HG03159 (cell line): ENCODE measurements at regions not wholly inside any gene's neighbourhood (a gene's known extent, or its start where the extent isn't known, plus 50 kb on each side); places are given as distances from the start of the nearest gene placed in this dataset.
A peak's percentile ranks its signal among the peaks of the same experiment; 100 is the strongest.
"Not testable (repeated sequence)": the region's sequence is repeated elsewhere in the genome, so short reads cannot be mapped to it uniquely, and the experiment has no call there.

Experiments used
- ATAC-seq: cut with Tn5 transposase; IDR thresholded peaks from one replicate; pipeline ENCODE4 v1.9.1; 2021; ENCODE audit warnings: mild to moderate bottlenecking, moderate library complexity; ENCODE audit not compliant: unreplicated experiment

DNA sequence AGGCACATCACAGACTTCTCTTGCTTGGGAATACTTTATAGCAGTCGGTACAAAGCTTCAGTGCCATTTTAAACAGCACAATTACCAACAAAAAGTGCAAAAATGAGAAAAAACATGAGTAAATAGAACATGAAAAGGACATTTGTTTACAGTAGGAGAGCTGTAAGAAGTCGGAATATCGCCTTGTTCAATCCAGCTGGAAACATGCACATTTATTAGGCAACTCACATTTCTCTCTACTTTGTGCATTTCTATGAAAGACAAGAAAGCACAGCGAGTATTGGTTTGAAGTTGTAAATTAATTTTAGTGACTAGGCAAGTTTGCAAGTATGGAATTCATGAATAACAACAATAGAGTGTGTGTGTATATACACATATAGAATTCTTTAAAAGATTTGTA, 484.7 kb downstream of the DACH1 start:
- ATAC-seq, result no peak

DNA sequence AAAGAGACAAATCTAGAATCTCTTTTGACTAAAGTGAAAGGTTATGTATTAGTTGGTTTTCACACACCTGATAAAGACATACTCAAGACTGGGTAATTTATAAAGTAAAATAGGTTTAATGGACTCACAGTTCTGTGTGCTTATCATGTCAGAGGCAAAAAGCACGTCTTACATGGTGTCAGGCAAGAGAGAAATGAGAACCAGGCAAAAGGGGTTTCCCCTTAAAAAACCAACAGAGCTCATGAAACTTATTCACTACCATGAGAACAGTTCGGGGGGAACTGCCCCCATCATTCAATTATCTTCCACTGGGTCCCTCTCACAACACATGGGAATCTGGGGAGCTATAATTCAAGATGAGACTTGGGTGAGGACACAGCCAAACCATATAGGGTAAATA, 486.8 kb downstream of the DACH1 start:
- ATAC-seq, result no peak

GRCh38 chr13:71378961-71379905, 487.8 kb downstream of the DACH1 start:
- ATAC-seq, result no peak

GRCh38 chr13:71374471-71375049, 492.4 kb downstream of the DACH1 start:
- ATAC-seq, result no peak

GRCh38 chr13:71368336-71368735, 498.7 kb downstream of the DACH1 start:
- no peak for ATAC-seq

GRCh38 chr13:71360041-71360440, 507.0 kb downstream of the DACH1 start:
- ATAC-seq, result no peak

- ATAC-seq, result no peak
Observed at GRCh38 chr13:71359641-71360040, 507.4 kb downstream of the DACH1 start.

GRCh38 chr13:71358218-71358617, 508.8 kb downstream of the DACH1 start:
- ATAC-seq, result no peak

GRCh38 chr13:71355010-71355409, 512.0 kb downstream of the DACH1 start:
- ATAC-seq, result no peak

DNA sequence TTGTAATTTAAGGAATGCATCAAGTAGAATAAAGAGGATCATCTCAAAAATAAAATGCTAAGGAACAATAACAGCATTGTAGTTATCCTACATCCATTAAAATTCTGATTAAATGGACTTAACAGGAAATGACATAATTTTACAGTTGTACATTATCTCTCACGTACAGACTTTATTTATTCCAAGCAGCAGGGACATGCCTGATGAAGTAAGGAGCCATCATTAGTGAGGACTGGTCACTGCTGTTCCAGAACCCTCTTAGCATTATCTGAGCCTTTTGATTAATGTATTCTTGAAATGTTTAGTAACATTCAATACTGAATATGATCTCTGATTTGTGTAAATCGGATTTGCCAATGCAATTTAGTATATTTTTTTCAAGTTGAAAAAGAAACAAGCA, 516.1 kb downstream of the DACH1 start:
- no peak for ATAC-seq

- ATAC-seq, result not testable (repeated sequence)
Observed at GRCh38 chr13:71345856-71346255, 521.1 kb downstream of the DACH1 start.

DNA sequence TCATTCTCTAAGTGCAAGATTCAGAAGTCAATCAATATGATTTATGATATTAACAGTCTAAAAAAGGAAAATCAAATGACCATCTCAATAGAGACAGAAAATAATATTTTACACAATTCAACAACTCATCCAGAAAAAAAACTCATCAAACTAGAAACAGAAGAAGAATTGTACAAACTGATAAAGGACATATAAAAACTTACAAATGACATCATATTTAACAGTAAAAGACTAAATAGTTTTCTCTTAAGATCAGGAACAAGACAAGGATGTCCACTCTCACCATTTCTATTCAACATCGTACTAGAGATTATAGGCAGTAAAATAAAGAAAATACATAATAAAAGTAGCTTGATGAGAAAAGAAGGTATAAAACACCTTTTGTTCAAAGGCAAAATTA, 527.3 kb downstream of the DACH1 start:
- no peak for ATAC-seq

DNA sequence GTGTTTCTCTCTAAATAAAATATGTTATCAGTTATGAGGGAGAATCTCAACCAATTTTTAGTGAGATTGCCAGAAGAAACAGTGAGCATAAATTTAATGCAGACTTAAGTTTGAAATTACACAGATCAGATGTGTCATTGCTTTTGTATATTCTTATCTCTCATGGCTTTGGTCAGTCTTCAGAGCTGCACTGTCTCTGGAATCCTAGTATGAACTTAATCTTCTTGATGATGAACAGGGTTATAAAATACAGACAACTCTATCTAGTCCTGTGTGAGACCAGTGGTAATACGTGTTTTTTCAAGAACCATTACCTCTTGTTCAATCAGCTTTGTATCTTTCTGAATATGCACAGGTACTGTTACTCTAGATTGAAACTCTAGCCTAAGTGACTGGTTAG, 528.0 kb downstream of the DACH1 start:
- ATAC-seq, result no peak

DNA sequence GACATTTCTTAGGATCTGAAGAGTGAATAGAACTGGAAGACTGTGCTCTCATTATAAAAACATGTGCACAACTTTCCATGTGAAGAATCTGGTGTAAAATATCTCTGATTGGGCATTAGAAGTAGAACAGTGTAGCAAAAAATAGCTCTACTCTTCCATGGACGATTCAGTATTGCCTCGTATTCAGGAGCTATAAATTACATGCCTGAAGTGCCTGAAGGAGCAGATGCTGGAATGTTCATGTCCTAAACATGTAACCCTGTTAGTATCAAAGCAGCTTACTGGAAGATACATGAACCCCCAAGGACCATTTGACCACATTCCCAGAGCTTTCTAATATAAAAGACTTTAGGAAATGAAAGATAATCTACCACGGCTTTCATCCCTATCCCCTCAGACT, 528.9 kb downstream of the DACH1 start:
- no peak for ATAC-seq

GRCh38 chr13:71327266-71327665, 539.7 kb downstream of the DACH1 start:
- no peak for ATAC-seq

- no peak for ATAC-seq
Observed at GRCh38 chr13:71325556-71325955, 541.4 kb downstream of the DACH1 start.

GRCh38 chr13:71323266-71323665, 543.7 kb downstream of the DACH1 start:
- no peak for ATAC-seq

- ATAC-seq, result peak; percentile 65
Observed at GRCh38 chr13:71320452-71320851, 546.6 kb downstream of the DACH1 start.

DNA sequence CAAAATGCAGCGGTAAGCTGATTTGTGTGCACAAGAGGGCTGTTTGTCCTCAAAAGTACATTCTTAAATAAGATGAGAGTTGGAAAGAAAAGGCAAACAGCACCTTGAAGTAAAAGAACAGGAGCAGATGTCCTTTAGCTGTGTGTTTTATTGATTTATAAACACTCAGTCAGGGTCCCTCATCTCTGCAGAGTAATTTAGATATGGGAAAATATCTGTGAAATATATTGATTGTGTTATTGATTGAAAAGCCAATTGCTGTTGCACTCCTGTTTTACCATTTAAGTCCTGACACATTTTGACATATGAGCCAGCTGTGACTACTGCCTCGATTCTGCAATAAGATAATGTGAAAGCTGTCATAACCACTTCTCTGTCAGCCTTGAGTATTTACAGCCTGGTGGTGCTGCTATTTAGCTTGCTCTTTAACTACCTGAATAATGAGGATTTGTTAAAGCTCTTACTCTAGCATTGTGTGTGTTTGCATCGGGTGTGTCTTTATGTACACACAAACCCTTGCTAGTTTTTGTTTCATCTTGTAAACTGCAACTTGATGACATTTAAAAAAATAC, 550.1 kb downstream of the DACH1 start:
- ATAC-seq, result no peak

DNA sequence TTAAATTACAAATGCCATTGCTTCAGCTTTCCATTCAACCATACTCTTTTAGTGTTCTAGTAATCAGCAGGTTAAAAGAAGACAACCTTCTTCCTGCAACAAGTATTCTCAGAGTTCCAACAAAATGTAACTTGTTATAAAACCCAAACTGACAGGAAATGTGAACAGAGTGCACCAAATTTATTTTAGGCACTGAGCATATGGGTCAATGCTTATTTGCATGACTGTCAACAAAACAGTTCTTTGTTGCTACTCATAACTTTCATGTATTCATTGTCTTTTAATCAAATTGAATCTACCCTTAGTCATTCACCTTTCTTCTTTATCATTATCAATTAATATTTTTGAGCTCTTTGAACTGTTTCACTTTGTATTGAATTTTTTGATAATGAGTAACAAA, 554.1 kb downstream of the DACH1 start:
- no peak for ATAC-seq

GRCh38 chr13:71309905-71310304, 557.1 kb downstream of the DACH1 start:
- ATAC-seq, result no peak

- no peak for ATAC-seq
Observed at GRCh38 chr13:71306821-71307220, 560.2 kb downstream of the DACH1 start.
